Mesothelial cell of epicardium (in vitro differentiated cells): ENCODE measurements at regions not wholly inside any gene's neighbourhood (a gene's known extent, or its start where the extent isn't known, plus 50 kb on each side); places are given as distances from the start of the nearest gene placed in this dataset.
A peak's percentile ranks its signal among the peaks of the same experiment; 100 is the strongest.

Experiments used
- DNase-seq, 2 experiments: peaks; one replicate each; pipeline ENCODE4 v3.0.0; 2021; ENCODE audit warnings: low spot score in 2 of 2; ENCODE audit not compliant: unreplicated experiment in 2 of 2
- H3K27ac Mint-ChIP-seq: 2 replicates; pipeline ENCODE4 v1.8.0; 2021; ENCODE audit warnings: mixed read lengths
- H3K27me3 Mint-ChIP-seq: 2 replicates; pipeline ENCODE4 v1.8.0; 2021; ENCODE audit warnings: low read depth, mixed read lengths
- H3K36me3 Mint-ChIP-seq: 2 replicates; pipeline ENCODE4 v1.8.0; 2021; ENCODE audit warnings: mixed read lengths
- H3K4me1 Mint-ChIP-seq: 2 replicates; pipeline ENCODE4 v1.8.0; 2021; ENCODE audit warnings: mixed read lengths
- H3K4me3 Mint-ChIP-seq: 2 replicates; pipeline ENCODE4 v1.8.0; 2021; ENCODE audit warnings: mild to moderate bottlenecking, moderate library complexity, mixed read lengths
- H3K9me3 Mint-ChIP-seq: 2 replicates; pipeline ENCODE4 v1.8.0; 2021; ENCODE audit warnings: mixed read lengths
- TF ChIP-seq, protein P1 (sequence below): fragments of 200-600 bp; sonication (generic); IDR thresholded peaks from one replicate; pipeline ENCODE4 v1.5.0; 2021; ENCODE audit warnings: antibody characterized with exemption; ENCODE audit not compliant: unreplicated experiment

- Mint-ChIP-seq H3K4me1 (peaks cover 18% of the 10 kb centered on the region), H3K4me3 (no peak overlapping the region), H3K27me3 (no peaks in the 10 kb centered on the region)
Measured at GRCh38 chr4:107261241-107261874, 225.2 kb upstream of the DKK2 start.

DNA sequence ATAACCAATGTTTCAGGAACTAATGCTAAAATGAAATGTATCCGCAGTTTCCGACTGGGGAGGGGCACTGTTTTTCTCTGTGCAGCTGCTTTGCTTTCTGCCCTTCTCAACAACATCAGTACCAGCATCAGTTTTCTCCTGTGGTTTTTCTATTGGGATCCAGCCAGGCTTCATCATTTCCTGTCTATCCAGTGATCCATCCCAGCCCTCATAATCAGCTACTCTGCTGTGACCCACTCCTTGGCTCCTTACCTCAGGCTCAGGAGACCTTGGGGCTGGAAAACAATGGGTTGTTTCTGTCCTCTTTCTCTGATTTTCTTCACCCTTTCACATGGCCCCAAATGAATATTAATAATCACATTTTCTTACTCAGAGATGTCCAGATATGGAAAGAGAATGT is 222.2 kb upstream of the DKK2 start:
- H3K4me1 Mint-ChIP-seq: peaks cover 44% of the 10 kb centered on the region
- no peaks in the 10 kb centered on the region for H3K36me3 Mint-ChIP-seq
- no peaks in the 10 kb centered on the region for H3K9me3 Mint-ChIP-seq
- DNase-seq: no peak
- no peaks in the 10 kb centered on the region for H3K27me3 Mint-ChIP-seq
- peak overlapping the region; percentile 15 for H3K27ac Mint-ChIP-seq
- H3K4me3 Mint-ChIP-seq: no peak overlapping the region
- TF ChIP-seq, protein P1, sequence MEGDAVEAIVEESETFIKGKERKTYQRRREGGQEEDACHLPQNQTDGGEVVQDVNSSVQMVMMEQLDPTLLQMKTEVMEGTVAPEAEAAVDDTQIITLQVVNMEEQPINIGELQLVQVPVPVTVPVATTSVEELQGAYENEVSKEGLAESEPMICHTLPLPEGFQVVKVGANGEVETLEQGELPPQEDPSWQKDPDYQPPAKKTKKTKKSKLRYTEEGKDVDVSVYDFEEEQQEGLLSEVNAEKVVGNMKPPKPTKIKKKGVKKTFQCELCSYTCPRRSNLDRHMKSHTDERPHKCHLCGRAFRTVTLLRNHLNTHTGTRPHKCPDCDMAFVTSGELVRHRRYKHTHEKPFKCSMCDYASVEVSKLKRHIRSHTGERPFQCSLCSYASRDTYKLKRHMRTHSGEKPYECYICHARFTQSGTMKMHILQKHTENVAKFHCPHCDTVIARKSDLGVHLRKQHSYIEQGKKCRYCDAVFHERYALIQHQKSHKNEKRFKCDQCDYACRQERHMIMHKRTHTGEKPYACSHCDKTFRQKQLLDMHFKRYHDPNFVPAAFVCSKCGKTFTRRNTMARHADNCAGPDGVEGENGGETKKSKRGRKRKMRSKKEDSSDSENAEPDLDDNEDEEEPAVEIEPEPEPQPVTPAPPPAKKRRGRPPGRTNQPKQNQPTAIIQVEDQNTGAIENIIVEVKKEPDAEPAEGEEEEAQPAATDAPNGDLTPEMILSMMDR: no peak

More at GRCh38 chr4:107261241-107261874, 225.2 kb upstream of the DKK2 start:
- no peak overlapping the region for H3K27ac Mint-ChIP-seq
- H3K9me3 Mint-ChIP-seq: no peaks in the 10 kb centered on the region
- TF ChIP-seq, protein P1: no peak
- no peak for DNase-seq
- H3K36me3 Mint-ChIP-seq: no peaks in the 10 kb centered on the region

DNA sequence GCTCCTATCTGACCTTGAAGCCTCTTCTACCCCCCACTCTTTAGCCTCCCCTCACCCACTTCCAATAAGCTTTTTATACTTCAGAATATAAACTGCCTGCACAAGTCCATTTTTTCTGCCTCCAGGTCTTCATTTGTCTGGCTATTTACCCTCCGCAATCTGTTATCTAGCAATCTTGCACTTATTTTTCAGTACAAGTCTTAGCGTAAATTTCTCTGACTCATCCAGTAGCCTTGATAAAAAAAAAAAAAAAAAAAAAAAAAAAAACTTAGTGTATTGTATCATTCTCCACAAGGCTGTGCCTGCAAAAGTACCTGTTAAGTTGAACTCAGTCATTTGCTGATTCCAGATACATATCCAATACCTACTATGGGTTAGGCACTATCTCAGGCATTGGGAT is 219.5 kb upstream of the DKK2 start:
- no peak overlapping the region for H3K4me3 Mint-ChIP-seq
- no peak for DNase-seq
- no peaks in the 10 kb centered on the region for H3K36me3 Mint-ChIP-seq
- no peaks in the 10 kb centered on the region for H3K9me3 Mint-ChIP-seq
- peaks cover 46% of the 10 kb centered on the region for H3K4me1 Mint-ChIP-seq
- H3K27ac Mint-ChIP-seq: no peak overlapping the region
- TF ChIP-seq, protein P1: no peak
- H3K27me3 Mint-ChIP-seq: no peaks in the 10 kb centered on the region

DNA sequence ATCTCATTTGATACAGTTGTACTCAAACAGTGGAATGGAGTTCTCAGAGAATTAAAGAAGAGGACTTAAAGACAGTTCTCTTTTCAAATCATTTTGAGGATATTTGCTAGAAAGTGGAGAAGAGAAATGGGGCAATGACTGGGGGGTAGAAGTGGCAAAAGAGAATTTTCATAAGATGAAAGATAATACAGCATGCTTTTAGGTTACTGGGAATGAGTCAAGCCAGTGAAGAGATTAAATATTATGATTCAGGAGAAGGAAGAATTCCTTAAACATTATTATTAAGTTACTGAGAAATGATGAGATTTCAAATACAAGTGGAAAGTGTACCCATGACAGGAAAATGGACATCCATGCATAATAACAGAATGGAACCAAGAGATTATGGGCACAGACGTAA is 219.0 kb upstream of the DKK2 start:
- H3K9me3 Mint-ChIP-seq: no peaks in the 10 kb centered on the region
- H3K27ac Mint-ChIP-seq: no peak overlapping the region
- no peaks in the 10 kb centered on the region for H3K27me3 Mint-ChIP-seq
- TF ChIP-seq, protein P1: no peak
- H3K4me3 Mint-ChIP-seq: no peak overlapping the region
- no peak for DNase-seq
- H3K4me1 Mint-ChIP-seq: peaks cover 46% of the 10 kb centered on the region
- no peaks in the 10 kb centered on the region for H3K36me3 Mint-ChIP-seq

DNA sequence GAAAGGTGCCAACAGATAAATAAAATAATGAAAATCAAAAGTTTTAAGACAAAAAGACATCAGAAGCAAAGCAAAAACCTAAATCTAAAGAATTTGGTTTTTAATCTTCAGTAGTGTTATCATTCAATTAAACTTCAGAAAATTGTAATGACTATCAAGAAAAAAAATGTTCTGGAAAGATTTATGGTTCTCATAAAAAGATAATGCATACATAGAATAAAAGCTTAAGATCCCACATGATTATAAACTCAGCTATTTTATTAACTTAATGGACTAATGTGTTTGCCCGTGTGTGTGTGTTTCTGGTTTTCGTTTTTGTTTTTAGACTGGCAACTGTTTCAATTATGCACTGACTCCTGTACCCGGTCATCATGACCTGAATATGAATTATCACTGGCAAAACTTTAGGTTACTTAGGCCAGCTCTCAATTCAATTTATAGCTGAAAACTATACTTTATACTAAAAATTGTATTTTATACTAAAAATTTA is 217.5 kb upstream of the DKK2 start:
- no peak for DNase-seq
- Mint-ChIP-seq H3K9me3 (no peaks in the 10 kb centered on the region), H3K36me3 (no peaks in the 10 kb centered on the region), H3K4me3 (no peak overlapping the region), H3K27ac (no peak overlapping the region), H3K27me3 (no peaks in the 10 kb centered on the region), H3K4me1 (peaks cover 46% of the 10 kb centered on the region)
- TF ChIP-seq, protein P1: no peak
